AG04449 (cell line): ENCODE measurements at regions not wholly inside any gene's neighbourhood (a gene's known extent, or its start where the extent isn't known, plus 50 kb on each side); places are given as distances from the start of the nearest gene placed in this dataset.
A peak's percentile ranks its signal among the peaks of the same experiment; 100 is the strongest.

Source experiments
- CTCF ChIA-PET: fragments of 350-600 bp; formaldehyde crosslinking; extraction: SDS; loops from one replicate; lab custom pipeline; 2021; ENCODE audit warnings: antibody characterized with exemption; lab: Yijun Ruan, JAX
- POLR2A ChIA-PET: fragments of 400-600, 350-600 bp; formaldehyde crosslinking; extraction: SDS; loops from one replicate; lab custom pipeline; 2020; ENCODE audit warnings: antibody characterized with exemption, inconsistent platforms; lab: Yijun Ruan, JAX
- DNase-seq: peaks from one replicate; pipeline ENCODE4 v3.0.0-alpha.2; 2010; ENCODE audit warnings: low read depth, low spot score
- H3K4me3 ChIP-seq: 2 replicates; pipeline ENCODE4 v1.5.1; 2011; ENCODE audit warnings: low read depth, mild to moderate bottlenecking, control low read depth, low read length
- CTCF ChIP-seq: IDR thresholded peaks from one replicate; pipeline ENCODE4 v1.5.1; 2011; ENCODE audit warnings: mild to moderate bottlenecking, moderate library complexity, low read length, control low read depth, inconsistent platforms; ENCODE audit not compliant: insufficient read depth; ENCODE audit errors: missing control alignments

DNA sequence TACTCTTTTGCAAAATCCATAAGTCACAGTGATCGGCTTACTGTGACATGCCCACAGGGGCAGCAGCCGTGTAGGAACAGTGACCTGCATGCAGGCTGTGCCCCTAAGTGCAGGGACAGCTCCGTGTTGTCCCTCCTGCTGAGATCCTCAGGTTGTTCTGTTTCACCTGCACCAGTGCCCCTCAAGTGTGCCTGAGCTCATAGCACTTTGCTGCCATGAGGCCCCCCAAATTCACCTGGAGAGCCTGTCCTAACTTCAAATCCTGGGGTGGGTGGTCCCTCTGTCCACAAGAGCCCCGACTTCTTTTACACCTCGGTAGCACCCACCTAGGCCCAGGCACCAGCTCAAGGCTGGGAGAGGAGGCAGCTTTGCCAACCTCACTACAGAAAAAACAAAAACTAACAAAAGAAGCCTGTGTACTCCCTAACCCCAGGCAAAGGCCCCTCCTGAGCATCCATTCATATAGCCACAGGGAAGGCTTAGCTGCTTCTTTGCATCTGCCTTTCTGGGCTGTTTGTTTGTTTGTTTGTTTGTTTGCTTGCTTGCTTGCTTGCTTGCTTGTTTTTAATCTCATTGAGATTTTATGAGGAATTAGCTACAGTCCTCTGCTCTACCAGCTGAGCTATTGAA, 214.5 kb downstream of the AUH start:
- ChIA-PET POLR2A (no interaction called here), CTCF (interaction anchor here (1.6 kb wide), 1 partner anchor 12 kb away, joined by 5 read pairs; no protein-coding TSS in a partner anchor)
- TF ChIP-seq CTCF = no peak

GRCh38 chr9:91148306-91148705, 213.4 kb downstream of the AUH start:
- ChIA-PET POLR2A (no interaction called here), CTCF (interaction anchor here (1.0 kb wide), 1 partner anchor 231 kb away, joined by 3 read pairs; no protein-coding TSS in a partner anchor)
- H3K4me3 ChIP-seq = no peak overlapping the region
- DNase-seq = no peak
- TF ChIP-seq CTCF = no peak

More for the DNA sequence above, 214.5 kb downstream of the AUH start:
- H3K4me3 ChIP-seq = no peak overlapping the region
- no peak for DNase-seq

DNA sequence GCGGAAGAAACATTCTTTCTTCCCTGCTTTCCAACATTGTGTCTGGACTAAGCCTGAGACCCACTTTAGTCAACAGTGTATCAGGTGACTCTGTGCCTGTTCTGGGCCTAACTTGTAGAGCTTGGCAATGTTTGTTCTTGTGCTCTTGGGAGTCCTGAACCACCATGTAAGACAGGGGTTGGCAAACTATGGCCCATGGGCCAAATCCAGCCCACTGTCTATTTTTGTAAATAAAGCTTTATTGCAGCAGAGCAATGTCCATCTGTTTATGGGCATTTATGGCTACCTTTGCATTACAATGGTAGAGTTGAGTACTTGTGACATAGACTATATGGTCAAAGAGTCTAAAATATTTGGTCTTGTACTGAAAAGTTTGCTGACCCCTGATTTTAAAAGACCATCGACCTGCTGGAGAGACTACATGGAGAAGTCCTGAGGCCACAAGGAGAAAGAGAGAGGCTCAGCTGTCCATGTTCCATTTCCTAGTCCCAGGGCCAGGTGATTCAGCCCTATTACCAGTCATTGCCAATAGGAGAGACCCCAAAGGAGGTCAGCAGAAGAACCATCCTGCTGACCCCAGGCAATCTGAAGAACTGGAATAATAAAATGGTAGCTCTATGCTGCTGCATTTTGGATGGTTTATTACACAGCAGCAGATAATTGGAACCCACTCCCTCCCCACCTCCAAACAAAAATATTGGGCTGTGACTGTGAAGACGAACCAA, 211.3 kb downstream of the AUH start:
- no peak overlapping the region for H3K4me3 ChIP-seq
- POLR2A ChIA-PET = interaction anchor here (1.1 to 1.4 kb wide), 2 partner anchors 14 to 50 kb away, joined by 3 to 6 read pairs; no protein-coding TSS in a partner anchor
- no peak for DNase-seq
- CTCF ChIA-PET = interaction anchor here (1.2 to 1.3 kb wide), 2 partner anchors 10 to 275 kb away, joined by 4 to 5 read pairs; no protein-coding TSS in a partner anchor
- no peak for TF ChIP-seq CTCF

GRCh38 chr9:91150998-91151717, 210.6 kb downstream of the AUH start:
- peak; percentile 97 for DNase-seq
- peak overlapping the region; percentile 7; the same call in 1 of the 2 replicates for H3K4me3 ChIP-seq
- TF ChIP-seq CTCF = no peak
- ChIA-PET CTCF (interaction anchor here (1.0 to 1.3 kb wide), 4 partner anchors 9 to 275 kb away, joined by 3 to 5 read pairs (median 4); no protein-coding TSS in a partner anchor), POLR2A (interaction anchor here (1.1 to 1.4 kb wide), 2 partner anchors 14 to 51 kb away, joined by 3 to 6 read pairs; no protein-coding TSS in a partner anchor)

DNA sequence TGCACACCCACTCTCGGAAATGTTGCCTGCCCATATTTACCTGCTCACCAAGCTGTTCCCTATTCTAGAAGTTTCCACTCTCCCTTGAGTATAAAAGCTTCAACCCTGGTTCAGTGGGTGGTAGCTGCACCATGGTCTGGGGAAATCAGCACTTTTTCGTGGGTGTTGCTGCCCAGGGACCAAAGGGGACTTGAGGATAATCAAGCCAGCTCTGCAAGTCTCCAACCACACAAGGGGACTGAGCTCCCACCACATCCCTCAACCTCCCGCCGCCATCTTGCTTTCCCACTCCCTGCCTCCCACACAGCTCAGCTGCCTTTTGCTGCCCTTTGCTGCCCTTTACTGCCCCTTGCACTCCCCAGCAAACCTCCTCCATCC, 210.0 kb downstream of the AUH start:
- no peak for TF ChIP-seq CTCF
- POLR2A ChIA-PET = interaction anchor here (1.4 kb wide), 1 partner anchor 13 kb away, joined by 6 read pairs; no protein-coding TSS in a partner anchor

More for the DNA sequence above, 210.0 kb downstream of the AUH start:
- H3K4me3 ChIP-seq = peak overlapping the region; percentile 7; the same call in 1 of the 2 replicates
- CTCF ChIA-PET = interaction anchor here (1.0 to 1.2 kb wide), 4 partner anchors 9 to 274 kb away, joined by 3 to 5 read pairs (median 3); no protein-coding TSS in a partner anchor
- DNase-seq = no peak
